ENCODE measurements at regions not wholly inside any gene's neighbourhood (a gene's known extent, or its start where the extent isn't known, plus 50 kb on each side); places are given as distances from the start of the nearest gene placed in this dataset.

DNA sequence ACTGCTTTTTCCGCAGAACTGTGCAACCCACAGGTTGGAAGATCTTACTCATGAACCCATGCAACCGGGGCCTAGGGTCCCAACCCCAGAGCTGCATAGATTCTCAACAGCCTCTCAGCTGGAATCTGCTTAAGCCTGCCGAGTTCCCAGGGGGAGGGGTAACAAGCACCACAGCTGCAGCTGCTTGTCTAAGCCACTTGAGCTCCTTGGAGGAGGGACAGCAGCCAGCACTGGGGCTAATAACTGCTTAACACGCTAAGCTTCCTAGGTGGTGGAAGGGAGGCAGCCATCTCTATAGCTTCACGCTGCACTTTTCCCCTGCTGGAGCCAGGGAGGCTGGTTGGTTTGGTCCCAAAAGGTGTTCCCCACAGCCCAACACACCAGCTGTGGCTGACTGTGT is 311.6 kb downstream of the DSC3 start:
- TF ChIP-seq, protein P1, sequence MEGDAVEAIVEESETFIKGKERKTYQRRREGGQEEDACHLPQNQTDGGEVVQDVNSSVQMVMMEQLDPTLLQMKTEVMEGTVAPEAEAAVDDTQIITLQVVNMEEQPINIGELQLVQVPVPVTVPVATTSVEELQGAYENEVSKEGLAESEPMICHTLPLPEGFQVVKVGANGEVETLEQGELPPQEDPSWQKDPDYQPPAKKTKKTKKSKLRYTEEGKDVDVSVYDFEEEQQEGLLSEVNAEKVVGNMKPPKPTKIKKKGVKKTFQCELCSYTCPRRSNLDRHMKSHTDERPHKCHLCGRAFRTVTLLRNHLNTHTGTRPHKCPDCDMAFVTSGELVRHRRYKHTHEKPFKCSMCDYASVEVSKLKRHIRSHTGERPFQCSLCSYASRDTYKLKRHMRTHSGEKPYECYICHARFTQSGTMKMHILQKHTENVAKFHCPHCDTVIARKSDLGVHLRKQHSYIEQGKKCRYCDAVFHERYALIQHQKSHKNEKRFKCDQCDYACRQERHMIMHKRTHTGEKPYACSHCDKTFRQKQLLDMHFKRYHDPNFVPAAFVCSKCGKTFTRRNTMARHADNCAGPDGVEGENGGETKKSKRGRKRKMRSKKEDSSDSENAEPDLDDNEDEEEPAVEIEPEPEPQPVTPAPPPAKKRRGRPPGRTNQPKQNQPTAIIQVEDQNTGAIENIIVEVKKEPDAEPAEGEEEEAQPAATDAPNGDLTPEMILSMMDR (IDR thresholded peaks at IDR 0.05) = no peak
- TF ChIP-seq EP300 (IDR thresholded peaks at IDR 0.05) (no peak), BHLHE40 (IDR thresholded peaks at IDR 0.05; ENCODE audit: low read depth, low read length) (no peak)
- TF ChIP-seq, protein P2, sequence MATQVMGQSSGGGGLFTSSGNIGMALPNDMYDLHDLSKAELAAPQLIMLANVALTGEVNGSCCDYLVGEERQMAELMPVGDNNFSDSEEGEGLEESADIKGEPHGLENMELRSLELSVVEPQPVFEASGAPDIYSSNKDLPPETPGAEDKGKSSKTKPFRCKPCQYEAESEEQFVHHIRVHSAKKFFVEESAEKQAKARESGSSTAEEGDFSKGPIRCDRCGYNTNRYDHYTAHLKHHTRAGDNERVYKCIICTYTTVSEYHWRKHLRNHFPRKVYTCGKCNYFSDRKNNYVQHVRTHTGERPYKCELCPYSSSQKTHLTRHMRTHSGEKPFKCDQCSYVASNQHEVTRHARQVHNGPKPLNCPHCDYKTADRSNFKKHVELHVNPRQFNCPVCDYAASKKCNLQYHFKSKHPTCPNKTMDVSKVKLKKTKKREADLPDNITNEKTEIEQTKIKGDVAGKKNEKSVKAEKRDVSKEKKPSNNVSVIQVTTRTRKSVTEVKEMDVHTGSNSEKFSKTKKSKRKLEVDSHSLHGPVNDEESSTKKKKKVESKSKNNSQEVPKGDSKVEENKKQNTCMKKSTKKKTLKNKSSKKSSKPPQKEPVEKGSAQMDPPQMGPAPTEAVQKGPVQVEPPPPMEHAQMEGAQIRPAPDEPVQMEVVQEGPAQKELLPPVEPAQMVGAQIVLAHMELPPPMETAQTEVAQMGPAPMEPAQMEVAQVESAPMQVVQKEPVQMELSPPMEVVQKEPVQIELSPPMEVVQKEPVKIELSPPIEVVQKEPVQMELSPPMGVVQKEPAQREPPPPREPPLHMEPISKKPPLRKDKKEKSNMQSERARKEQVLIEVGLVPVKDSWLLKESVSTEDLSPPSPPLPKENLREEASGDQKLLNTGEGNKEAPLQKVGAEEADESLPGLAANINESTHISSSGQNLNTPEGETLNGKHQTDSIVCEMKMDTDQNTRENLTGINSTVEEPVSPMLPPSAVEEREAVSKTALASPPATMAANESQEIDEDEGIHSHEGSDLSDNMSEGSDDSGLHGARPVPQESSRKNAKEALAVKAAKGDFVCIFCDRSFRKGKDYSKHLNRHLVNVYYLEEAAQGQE (IDR thresholded peaks at IDR 0.05) = no peak
